HepG2 (cell line): ENCODE measurements at regions not wholly inside any gene's neighbourhood (a gene's known extent, or its start where the extent isn't known, plus 50 kb on each side); places are given as distances from the start of the nearest gene placed in this dataset.

Source experiments
- ARNTL ChIP-seq: sonication (generic); formaldehyde crosslinking; IDR thresholded peaks from 2 replicates; pipeline ENCODE4 v1.4.0; 2020; ENCODE audit warnings: mild to moderate bottlenecking, missing genetic modification reagents
- BORCS8-MEF2B ChIP-seq: sonication (generic); formaldehyde crosslinking; IDR thresholded peaks from 2 replicates; pipeline ENCODE4 v1.8.0; 2022; ENCODE audit warnings: mild to moderate bottlenecking, missing genetic modification reagents
- CBX5 ChIP-seq: sonication (generic); formaldehyde crosslinking; IDR thresholded peaks from 2 replicates; pipeline ENCODE4 v1.4.0; 2020; ENCODE audit warnings: missing genetic modification reagents, borderline replicate concordance
- CEBPG ChIP-seq: IDR thresholded peaks from 2 replicates; pipeline ENCODE4 v1.6.1; 2016
- CENPBD1 ChIP-seq: sonication (generic); formaldehyde crosslinking; IDR thresholded peaks from 2 replicates; pipeline ENCODE4 v1.8.0; 2022; ENCODE audit warnings: missing genetic modification reagents, low read depth, mild to moderate bottlenecking, borderline replicate concordance
- CHCHD3 ChIP-seq: sonication (generic); formaldehyde crosslinking; IDR thresholded peaks from 2 replicates; pipeline ENCODE4 v1.8.0; 2022; ENCODE audit warnings: mild to moderate bottlenecking, missing genetic modification reagents, moderate library complexity
- ELF3 ChIP-seq: IDR thresholded peaks from 2 replicates; pipeline ENCODE4 v1.6.1; 2016; ENCODE audit warnings: missing genetic modification reagents, missing compliant biosample characterization
- HIVEP1 ChIP-seq: sonication (generic); formaldehyde crosslinking; IDR thresholded peaks from 2 replicates; pipeline ENCODE4 v1.4.0; 2020; ENCODE audit warnings: mild to moderate bottlenecking, missing genetic modification reagents
- MED1 ChIP-seq: sonication (generic); formaldehyde crosslinking; IDR thresholded peaks from 2 replicates; pipeline ENCODE4 v1.4.0; 2020; ENCODE audit warnings: missing genetic modification reagents
- MEIS2 ChIP-seq: sonication (generic); formaldehyde crosslinking; IDR thresholded peaks from 2 replicates; pipeline ENCODE4 v1.9.0; 2021; ENCODE audit warnings: mild to moderate bottlenecking, missing genetic modification reagents
- MLLT10 ChIP-seq: sonication (generic); formaldehyde crosslinking; IDR thresholded peaks from 2 replicates; pipeline ENCODE4 v1.4.0; 2020; ENCODE audit warnings: missing genetic modification reagents
- MXD3 ChIP-seq: IDR thresholded peaks from 2 replicates; pipeline ENCODE4 v1.6.1; 2016; ENCODE audit warnings: mild to moderate bottlenecking, missing biosample characterization, missing genetic modification reagents
- MZF1 ChIP-seq: sonication (generic); formaldehyde crosslinking; IDR thresholded peaks from 2 replicates; pipeline ENCODE4 v1.8.1; 2023; ENCODE audit warnings: mild to moderate bottlenecking, missing genetic modification reagents, borderline replicate concordance
- NCOR1 ChIP-seq: fragments of 200-600 bp; sonication (generic); IDR thresholded peaks from 2 replicates; pipeline ENCODE4 v1.7.0; 2017; ENCODE audit warnings: antibody characterized with exemption, low read length, borderline replicate concordance
- NFE2L2 ChIP-seq: fragments of 150-350 bp; IDR thresholded peaks from 2 replicates; pipeline ENCODE4 v1.6.1; 2014; ENCODE audit warnings: low read length
- PTBP1 ChIP-seq: fragments of 200-400 bp; formaldehyde crosslinking; IDR thresholded peaks from 2 replicates; pipeline ENCODE4 v1.6.1; 2018; ENCODE audit warnings: low read length, low read depth; ENCODE audit not compliant: poor library complexity, severe bottlenecking
- RFX5 ChIP-seq: IDR thresholded peaks from 2 replicates; pipeline ENCODE4 v1.6.1; 2011; ENCODE audit warnings: low read depth, low read length, improper control_type of control experiment
- SMAD9 ChIP-seq: sonication (generic); formaldehyde crosslinking; IDR thresholded peaks from 2 replicates; pipeline ENCODE4 v1.5.1; 2020; ENCODE audit warnings: mild to moderate bottlenecking, missing genetic modification reagents
- SNAI1 ChIP-seq: sonication (generic); formaldehyde crosslinking; IDR thresholded peaks from 2 replicates; pipeline ENCODE4 v1.5.0; 2020; ENCODE audit warnings: mild to moderate bottlenecking, missing genetic modification reagents, borderline replicate concordance
- SP2 ChIP-seq: sonication (generic); formaldehyde crosslinking; IDR thresholded peaks from 2 replicates; pipeline ENCODE4 v1.5.1; 2020; ENCODE audit warnings: mild to moderate bottlenecking, missing genetic modification reagents
- SSRP1 ChIP-seq: IDR thresholded peaks from 2 replicates; pipeline ENCODE4 v1.6.1; 2016; ENCODE audit warnings: control low read depth
- ZBTB7A ChIP-seq: sonication (generic); formaldehyde crosslinking; IDR thresholded peaks from 2 replicates; pipeline ENCODE4 v1.8.0; 2022; ENCODE audit warnings: mild to moderate bottlenecking, missing genetic modification reagents
- ZC3H4 ChIP-seq: sonication (generic); formaldehyde crosslinking; IDR thresholded peaks from 2 replicates; pipeline ENCODE4 v1.4.0; 2020; ENCODE audit warnings: missing genetic modification reagents, borderline replicate concordance
- ZFAT ChIP-seq: sonication (generic); formaldehyde crosslinking; conservative IDR thresholded peaks from 2 replicates; pipeline ENCODE4 v1.8.1; 2023; ENCODE audit warnings: missing genetic modification reagents, inconsistent platforms
- ZFP91 ChIP-seq: sonication (generic); formaldehyde crosslinking; IDR thresholded peaks from 2 replicates; pipeline ENCODE4 v1.9.0; 2022; ENCODE audit warnings: missing genetic modification reagents, mild to moderate bottlenecking, borderline replicate concordance
- ZNF446 ChIP-seq: sonication (generic); formaldehyde crosslinking; IDR thresholded peaks from 2 replicates; pipeline ENCODE4 v1.5.0; 2020; ENCODE audit warnings: mild to moderate bottlenecking, missing genetic modification reagents
- ZNF598 ChIP-seq: sonication (generic); formaldehyde crosslinking; IDR thresholded peaks from 2 replicates; pipeline ENCODE4 v1.5.1; 2020; ENCODE audit warnings: mild to moderate bottlenecking, missing genetic modification reagents, borderline replicate concordance
- ZNF724P ChIP-seq: sonication (generic); formaldehyde crosslinking; IDR thresholded peaks from 2 replicates; pipeline ENCODE4 v1.8.0; 2022; ENCODE audit warnings: missing genetic modification reagents, borderline replicate concordance
- TF ChIP-seq, protein P1 (sequence below): sonication (generic); formaldehyde crosslinking; conservative IDR thresholded peaks from 2 replicates; pipeline ENCODE4 v1.4.0; 2020; ENCODE audit warnings: mild to moderate bottlenecking, missing genetic modification reagents, moderate library complexity

DNA sequence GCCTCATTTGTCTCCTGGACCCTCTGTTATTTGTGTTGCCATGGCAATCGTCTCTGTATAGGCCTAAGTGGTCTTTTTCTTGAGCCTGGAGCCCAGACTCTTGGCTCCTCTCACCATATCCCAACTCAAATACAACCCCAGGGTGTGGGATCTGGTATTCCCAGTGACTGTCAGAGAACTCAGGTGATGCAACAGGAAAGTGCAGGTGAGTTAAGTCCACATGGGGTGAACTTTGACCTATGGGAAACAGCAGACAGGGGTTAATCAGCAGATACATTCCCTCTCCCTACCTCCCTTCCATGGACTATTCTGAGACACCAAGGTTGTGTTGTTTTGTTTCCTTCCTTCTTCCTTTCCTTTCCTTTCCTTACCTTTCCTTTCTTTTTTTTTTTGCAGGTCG, 130.9 kb upstream of the RPS6KA3 start (continued):
- TF ChIP-seq, protein P1, sequence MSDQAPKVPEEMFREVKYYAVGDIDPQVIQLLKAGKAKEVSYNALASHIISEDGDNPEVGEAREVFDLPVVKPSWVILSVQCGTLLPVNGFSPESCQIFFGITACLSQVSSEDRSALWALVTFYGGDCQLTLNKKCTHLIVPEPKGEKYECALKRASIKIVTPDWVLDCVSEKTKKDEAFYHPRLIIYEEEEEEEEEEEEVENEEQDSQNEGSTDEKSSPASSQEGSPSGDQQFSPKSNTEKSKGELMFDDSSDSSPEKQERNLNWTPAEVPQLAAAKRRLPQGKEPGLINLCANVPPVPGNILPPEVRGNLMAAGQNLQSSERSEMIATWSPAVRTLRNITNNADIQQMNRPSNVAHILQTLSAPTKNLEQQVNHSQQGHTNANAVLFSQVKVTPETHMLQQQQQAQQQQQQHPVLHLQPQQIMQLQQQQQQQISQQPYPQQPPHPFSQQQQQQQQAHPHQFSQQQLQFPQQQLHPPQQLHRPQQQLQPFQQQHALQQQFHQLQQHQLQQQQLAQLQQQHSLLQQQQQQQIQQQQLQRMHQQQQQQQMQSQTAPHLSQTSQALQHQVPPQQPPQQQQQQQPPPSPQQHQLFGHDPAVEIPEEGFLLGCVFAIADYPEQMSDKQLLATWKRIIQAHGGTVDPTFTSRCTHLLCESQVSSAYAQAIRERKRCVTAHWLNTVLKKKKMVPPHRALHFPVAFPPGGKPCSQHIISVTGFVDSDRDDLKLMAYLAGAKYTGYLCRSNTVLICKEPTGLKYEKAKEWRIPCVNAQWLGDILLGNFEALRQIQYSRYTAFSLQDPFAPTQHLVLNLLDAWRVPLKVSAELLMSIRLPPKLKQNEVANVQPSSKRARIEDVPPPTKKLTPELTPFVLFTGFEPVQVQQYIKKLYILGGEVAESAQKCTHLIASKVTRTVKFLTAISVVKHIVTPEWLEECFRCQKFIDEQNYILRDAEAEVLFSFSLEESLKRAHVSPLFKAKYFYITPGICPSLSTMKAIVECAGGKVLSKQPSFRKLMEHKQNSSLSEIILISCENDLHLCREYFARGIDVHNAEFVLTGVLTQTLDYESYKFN (CRISPR knock-in tag), result peak; percentile 66; the same call in 1 of the 2 replicates
- TF ChIP-seq ZFP91 (CRISPR knock-in tag) (no peak), CENPBD1 (no peak), ZFAT (CRISPR knock-in tag) (no peak), ZNF598 (CRISPR knock-in tag) (no peak), MEIS2 (CRISPR knock-in tag) (no peak), PTBP1 (no peak), RFX5 (no peak), ZC3H4 (no peak), SMAD9 (CRISPR knock-in tag) (no peak), SSRP1 (CRISPR knock-in tag) (no peak), SP2 (CRISPR knock-in tag) (no peak), HIVEP1 (CRISPR knock-in tag) (no peak), MLLT10 (CRISPR knock-in tag) (no peak), NCOR1 (no peak), ELF3 (CRISPR knock-in tag) (peak; percentile 33; the same call in 1 of the 2 replicates), MZF1 (CRISPR knock-in tag) (no peak), MED1 (peak; percentile 85), ZBTB7A (CRISPR knock-in tag) (no peak), ZNF446 (no peak), CBX5 (CRISPR knock-in tag) (no peak), SNAI1 (CRISPR knock-in tag) (no peak), ZNF724P (no peak), CHCHD3 (no peak), BORCS8-MEF2B (CRISPR knock-in tag) (no peak), NFE2L2 (no peak), CEBPG (CRISPR knock-in tag) (peak; percentile 96), MXD3 (CRISPR knock-in tag) (no peak), ARNTL (no peak)
